ENCODE measurements at regions not wholly inside any gene's neighbourhood (a gene's known extent, or its start where the extent isn't known, plus 50 kb on each side); places are given as distances from the start of the nearest gene placed in this dataset.

DNA sequence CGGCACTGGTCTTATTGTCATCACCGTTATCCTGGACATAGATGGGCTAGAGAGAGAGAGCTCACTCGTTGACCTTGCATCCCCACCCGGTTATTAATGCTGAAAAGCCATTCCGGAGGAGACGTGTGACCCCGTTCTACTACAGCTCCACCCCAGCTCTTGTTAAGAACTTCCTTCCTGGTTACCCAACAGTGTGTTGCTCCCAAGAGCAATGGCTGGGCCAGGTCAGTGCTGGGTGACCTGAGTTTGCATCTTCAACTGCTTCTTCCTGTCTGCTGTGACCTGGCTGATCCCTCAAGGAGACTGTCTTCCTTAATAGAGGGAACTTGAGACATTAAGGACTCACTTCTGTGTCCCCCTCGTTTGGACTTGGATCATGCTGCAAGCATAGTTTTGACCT, 96.1 kb upstream of the SDK2 start:
- Histone ChIP-seq H3K9me3 (ENCODE audit: control insufficient read depth, insufficient read depth, low read length) (no peaks in the 10 kb centered on the region), H3K27ac (ENCODE audit: low read depth, low read length) (no peak overlapping the region), H3K36me3 (ENCODE audit: control insufficient read depth, insufficient read depth, low read length) (no peaks in the 10 kb centered on the region), H3K4me3 (ENCODE audit: low read depth, low read length) (no peak overlapping the region), H3K4me1 (ENCODE audit: control insufficient read depth, insufficient read depth, low read length) (peaks cover 7% of the 10 kb centered on the region; the same call in 1 of the 2 replicates), H3K9ac (ENCODE audit: low read depth, low read length) (no peak overlapping the region), H3K27me3 (ENCODE audit: control insufficient read depth, insufficient read depth, low read length) (0 out of 2 replicates have a peak, but pooled peaks cover 4% of the 10 kb centered on the region)

DNA sequence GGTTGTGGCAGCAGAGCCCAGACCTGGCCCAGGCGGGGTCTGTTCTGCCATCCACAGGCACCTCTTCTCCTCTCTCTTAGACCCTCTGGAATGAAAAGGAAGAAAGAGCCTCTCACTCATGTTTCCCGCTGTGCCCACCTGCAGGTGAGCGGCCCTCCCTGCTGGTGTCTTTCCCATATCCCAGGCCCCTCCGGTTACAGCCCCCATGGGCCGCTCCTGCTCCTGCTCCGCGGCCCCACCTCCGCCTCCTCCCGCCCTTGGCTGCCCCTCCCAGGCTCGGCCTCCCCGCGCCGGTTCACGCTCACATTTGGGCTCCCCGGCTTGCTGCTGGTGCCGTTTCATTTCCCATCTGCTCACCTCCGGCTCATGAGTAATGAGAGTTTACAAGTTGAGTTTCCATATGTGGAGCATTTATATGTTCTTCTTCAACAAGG, 98.7 kb upstream of the SDK2 start:
- H3K27ac ChIP-seq (ENCODE audit: low read depth, low read length), result no peak overlapping the region
- 0 out of 2 replicates have a peak, but pooled peaks cover 3% of the 10 kb centered on the region for H3K4me1 ChIP-seq (ENCODE audit: control insufficient read depth, insufficient read depth, low read length)
- no peak overlapping the region for H3K9ac ChIP-seq (ENCODE audit: low read depth, low read length)
- H3K4me3 ChIP-seq (ENCODE audit: low read depth, low read length), result no peak overlapping the region
- no peaks in the 10 kb centered on the region for H3K9me3 ChIP-seq (ENCODE audit: control insufficient read depth, insufficient read depth, low read length)
- no peaks in the 10 kb centered on the region for H3K36me3 ChIP-seq (ENCODE audit: control insufficient read depth, insufficient read depth, low read length)
- 0 out of 2 replicates have a peak, but pooled peaks cover 4% of the 10 kb centered on the region for H3K27me3 ChIP-seq (ENCODE audit: control insufficient read depth, insufficient read depth, low read length)

- H3K4me3 ChIP-seq (ENCODE audit: low read depth, low read length), result no peak overlapping the region
- H3K4me1 ChIP-seq (ENCODE audit: control insufficient read depth, insufficient read depth, low read length), result 0 out of 2 replicates have a peak, but pooled peaks cover 3% of the 10 kb centered on the region
- 0 out of 2 replicates have a peak, but pooled peaks cover 4% of the 10 kb centered on the region for H3K27me3 ChIP-seq (ENCODE audit: control insufficient read depth, insufficient read depth, low read length)
- H3K36me3 ChIP-seq (ENCODE audit: control insufficient read depth, insufficient read depth, low read length), result no peaks in the 10 kb centered on the region
- H3K9ac ChIP-seq (ENCODE audit: low read depth, low read length), result no peak overlapping the region
- no peaks in the 10 kb centered on the region for H3K9me3 ChIP-seq (ENCODE audit: control insufficient read depth, insufficient read depth, low read length)
- H3K27ac ChIP-seq (ENCODE audit: low read depth, low read length), result no peak overlapping the region
These were observed 99.4 kb upstream of the SDK2 start for GRCh38 chr17:73743518-73744201.

DNA sequence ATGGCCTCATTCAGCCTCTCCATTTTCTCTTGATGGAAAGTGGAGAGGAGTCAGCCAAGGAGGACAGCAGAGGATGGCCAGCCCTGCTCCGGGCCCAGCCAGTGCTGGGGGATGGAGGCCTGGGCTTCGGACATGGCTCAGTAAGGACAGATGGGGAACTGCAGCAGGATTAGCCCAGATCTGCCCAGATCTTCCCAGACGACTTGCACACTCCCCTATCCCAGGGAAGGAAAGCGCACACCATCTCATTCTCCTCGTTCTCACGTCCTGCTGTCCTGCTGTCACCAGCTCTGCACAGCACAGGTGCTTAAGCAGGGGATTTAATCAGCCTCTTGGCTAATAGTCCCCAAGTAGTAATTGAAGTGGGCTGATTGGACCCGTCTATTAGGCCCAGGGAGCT, 100.2 kb upstream of the SDK2 start:
- Histone ChIP-seq H3K4me1 (ENCODE audit: control insufficient read depth, insufficient read depth, low read length) (0 out of 2 replicates have a peak, but pooled peaks cover 3% of the 10 kb centered on the region), H3K9ac (ENCODE audit: low read depth, low read length) (no peak overlapping the region), H3K27ac (ENCODE audit: low read depth, low read length) (no peak overlapping the region), H3K36me3 (ENCODE audit: control insufficient read depth, insufficient read depth, low read length) (no peaks in the 10 kb centered on the region), H3K9me3 (ENCODE audit: control insufficient read depth, insufficient read depth, low read length) (no peaks in the 10 kb centered on the region), H3K4me3 (ENCODE audit: low read depth, low read length) (no peak overlapping the region), H3K27me3 (ENCODE audit: control insufficient read depth, insufficient read depth, low read length) (0 out of 2 replicates have a peak, but pooled peaks cover 3% of the 10 kb centered on the region)

DNA sequence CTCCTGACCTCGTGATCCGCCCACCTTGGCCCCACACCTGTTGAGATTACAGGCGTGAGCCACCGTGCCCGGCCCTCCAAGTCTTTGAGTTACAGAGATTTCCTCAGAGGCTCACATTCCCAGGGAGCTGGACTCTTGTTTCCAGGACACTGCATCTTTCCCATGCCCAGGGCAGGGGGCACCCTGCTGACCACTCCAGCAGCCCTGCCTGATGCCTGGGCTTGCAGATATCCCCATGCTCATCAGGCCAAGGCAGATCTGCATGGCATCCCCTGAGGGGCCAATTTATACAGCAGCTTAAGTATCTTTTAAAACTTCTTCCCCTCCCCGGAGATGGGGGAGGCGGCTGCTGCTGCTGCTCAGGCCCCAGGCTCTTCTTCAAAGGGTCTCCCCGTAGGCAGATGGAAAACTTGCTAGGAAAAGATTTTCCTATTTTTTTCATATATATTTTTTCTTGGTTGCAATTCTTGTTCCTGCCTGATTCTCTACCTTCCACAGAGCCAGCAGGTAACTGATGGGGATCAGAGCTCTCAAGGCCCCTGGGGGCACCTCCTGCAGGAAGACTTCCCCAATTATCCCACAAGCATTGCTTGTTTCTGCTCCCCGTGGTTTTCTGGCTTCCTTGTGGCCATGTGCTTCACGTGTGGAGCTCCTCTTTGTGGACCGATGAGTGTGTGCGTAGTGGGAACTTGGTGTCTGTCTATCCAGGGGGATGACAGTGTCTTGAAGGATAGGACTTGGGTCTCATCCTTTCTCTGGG, 102.2 kb upstream of the SDK2 start:
- Histone ChIP-seq H3K4me3 (ENCODE audit: low read depth, low read length) (no peak overlapping the region), H3K27me3 (ENCODE audit: control insufficient read depth, insufficient read depth, low read length) (no peaks in the 10 kb centered on the region), H3K27ac (ENCODE audit: low read depth, low read length) (no peak overlapping the region), H3K9me3 (ENCODE audit: control insufficient read depth, insufficient read depth, low read length) (no peaks in the 10 kb centered on the region), H3K4me1 (ENCODE audit: control insufficient read depth, insufficient read depth, low read length) (0 out of 2 replicates have a peak, but pooled peaks cover 3% of the 10 kb centered on the region), H3K9ac (ENCODE audit: low read depth, low read length) (no peak overlapping the region), H3K36me3 (ENCODE audit: control insufficient read depth, insufficient read depth, low read length) (no peaks in the 10 kb centered on the region)

- H3K36me3 ChIP-seq (ENCODE audit: control insufficient read depth, insufficient read depth, low read length), result no peaks in the 10 kb centered on the region
- no peaks in the 10 kb centered on the region for H3K9me3 ChIP-seq (ENCODE audit: control insufficient read depth, insufficient read depth, low read length)
- no peak overlapping the region for H3K4me3 ChIP-seq (ENCODE audit: low read depth, low read length)
- H3K27ac ChIP-seq (ENCODE audit: low read depth, low read length), result no peak overlapping the region
- H3K4me1 ChIP-seq (ENCODE audit: control insufficient read depth, insufficient read depth, low read length), result 0 out of 2 replicates have a peak, but pooled peaks cover 3% of the 10 kb centered on the region
- H3K27me3 ChIP-seq (ENCODE audit: control insufficient read depth, insufficient read depth, low read length), result no peaks in the 10 kb centered on the region
- no peak overlapping the region for H3K9ac ChIP-seq (ENCODE audit: low read depth, low read length)
These were observed 103.2 kb upstream of the SDK2 start for GRCh38 chr17:73747221-73748002.

DNA sequence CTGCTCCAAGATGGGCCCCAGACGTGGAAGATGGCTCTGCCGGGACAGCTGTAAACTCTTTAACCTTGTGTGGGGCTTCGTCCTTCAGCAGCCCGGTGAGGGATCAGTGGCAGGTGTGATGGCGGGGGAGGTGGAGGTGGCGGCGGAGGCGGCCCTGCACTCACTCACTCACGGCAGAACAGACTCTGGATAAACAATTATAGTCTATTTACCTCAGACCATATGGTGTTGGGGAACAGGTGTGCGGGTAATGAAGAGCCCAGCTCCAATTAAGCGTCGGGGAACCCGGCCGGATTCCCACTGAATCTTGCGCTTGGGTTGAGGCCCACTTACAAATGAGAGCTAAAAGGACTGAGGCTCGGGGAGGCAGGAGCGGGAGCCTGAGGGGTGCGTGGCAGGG, 104.3 kb upstream of the SDK2 start:
- H3K9me3 ChIP-seq (ENCODE audit: control insufficient read depth, insufficient read depth, low read length), result no peaks in the 10 kb centered on the region
- no peak overlapping the region for H3K4me3 ChIP-seq (ENCODE audit: low read depth, low read length)
- no peaks in the 10 kb centered on the region for H3K36me3 ChIP-seq (ENCODE audit: control insufficient read depth, insufficient read depth, low read length)
- no peaks in the 10 kb centered on the region for H3K4me1 ChIP-seq (ENCODE audit: control insufficient read depth, insufficient read depth, low read length)
- H3K27ac ChIP-seq (ENCODE audit: low read depth, low read length), result no peak overlapping the region
- no peak overlapping the region for H3K9ac ChIP-seq (ENCODE audit: low read depth, low read length)
- H3K27me3 ChIP-seq (ENCODE audit: control insufficient read depth, insufficient read depth, low read length), result no peaks in the 10 kb centered on the region

DNA sequence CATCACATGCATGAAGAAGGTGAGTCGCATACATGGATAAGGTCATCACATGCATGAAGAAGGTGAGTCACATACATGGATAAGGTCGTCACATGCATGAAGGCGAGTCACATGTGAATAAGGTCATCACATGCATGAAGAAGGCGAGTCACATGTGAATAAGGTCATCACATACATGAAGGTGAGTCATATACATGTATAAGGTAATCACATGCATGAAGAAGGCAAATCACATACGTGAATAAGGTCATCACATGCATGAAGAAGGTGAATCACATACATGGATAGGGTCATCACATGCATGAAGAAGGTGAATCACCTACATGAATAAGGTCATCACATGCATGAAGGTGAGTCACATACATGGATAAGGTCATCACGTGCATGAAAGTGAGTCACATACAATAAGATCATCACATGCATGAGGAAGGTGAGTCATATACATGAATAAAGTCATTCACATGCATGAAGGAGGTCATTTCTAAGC, 105.1 kb upstream of the SDK2 start:
- Histone ChIP-seq H3K9me3 (ENCODE audit: control insufficient read depth, insufficient read depth, low read length) (no peaks in the 10 kb centered on the region), H3K4me3 (ENCODE audit: low read depth, low read length) (no peak overlapping the region), H3K36me3 (ENCODE audit: control insufficient read depth, insufficient read depth, low read length) (no peaks in the 10 kb centered on the region), H3K9ac (ENCODE audit: low read depth, low read length) (no peak overlapping the region), H3K27me3 (ENCODE audit: control insufficient read depth, insufficient read depth, low read length) (no peaks in the 10 kb centered on the region), H3K27ac (ENCODE audit: low read depth, low read length) (no peak overlapping the region), H3K4me1 (ENCODE audit: control insufficient read depth, insufficient read depth, low read length) (no peaks in the 10 kb centered on the region)

GRCh38 chr17:73749928-73750605, 105.8 kb upstream of the SDK2 start:
- no peaks in the 10 kb centered on the region for H3K4me1 ChIP-seq (ENCODE audit: control insufficient read depth, insufficient read depth, low read length)
- H3K9me3 ChIP-seq (ENCODE audit: control insufficient read depth, insufficient read depth, low read length), result no peaks in the 10 kb centered on the region
- no peak overlapping the region for H3K4me3 ChIP-seq (ENCODE audit: low read depth, low read length)
- no peak overlapping the region for H3K9ac ChIP-seq (ENCODE audit: low read depth, low read length)
- H3K27ac ChIP-seq (ENCODE audit: low read depth, low read length), result no peak overlapping the region
- H3K27me3 ChIP-seq (ENCODE audit: control insufficient read depth, insufficient read depth, low read length), result no peaks in the 10 kb centered on the region
- H3K36me3 ChIP-seq (ENCODE audit: control insufficient read depth, insufficient read depth, low read length), result no peaks in the 10 kb centered on the region

- Histone ChIP-seq H3K4me3 (ENCODE audit: low read depth, low read length) (no peak overlapping the region), H3K27ac (ENCODE audit: low read depth, low read length) (no peak overlapping the region), H3K9me3 (ENCODE audit: control insufficient read depth, insufficient read depth, low read length) (no peaks in the 10 kb centered on the region), H3K4me1 (ENCODE audit: control insufficient read depth, insufficient read depth, low read length) (no peaks in the 10 kb centered on the region), H3K9ac (ENCODE audit: low read depth, low read length) (no peak overlapping the region), H3K27me3 (ENCODE audit: control insufficient read depth, insufficient read depth, low read length) (no peaks in the 10 kb centered on the region), H3K36me3 (ENCODE audit: control insufficient read depth, insufficient read depth, low read length) (no peaks in the 10 kb centered on the region)
These were observed 106.7 kb upstream of the SDK2 start for GRCh38 chr17:73750975-73751374.
